ENCODE measurements at regions not wholly inside any gene's neighbourhood (a gene's known extent, or its start where the extent isn't known, plus 50 kb on each side); places are given as distances from the start of the nearest gene placed in this dataset.

- intact Hi-C loops (cut with micrococcal nuclease) = loop anchor here (2.0 kb wide), 1 partner anchor 14 kb away; no protein-coding TSS in a partner anchor
- POLR2A ChIA-PET = no interaction called here
These were observed 191.5 kb downstream of the SNX18 start for GRCh38 chr5:54709096-54709495.

DNA sequence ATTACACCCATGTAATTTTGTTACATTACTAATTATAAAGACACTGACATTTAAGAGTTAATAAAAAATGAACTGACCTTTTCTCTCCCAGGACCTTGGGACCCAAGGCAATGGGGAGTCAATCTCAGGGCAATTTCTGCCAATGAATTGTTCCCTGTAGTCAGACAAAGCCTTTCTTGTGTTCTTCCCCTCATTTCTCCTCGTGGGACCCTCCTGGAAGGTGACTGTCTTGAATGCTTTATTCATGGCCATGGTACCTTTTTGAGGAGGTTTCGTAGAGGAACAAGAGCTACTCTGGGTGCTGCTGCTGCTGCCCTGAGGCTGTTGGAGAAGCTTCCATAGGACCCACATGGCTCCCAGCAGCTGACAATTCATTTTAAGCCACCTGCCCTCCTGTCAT is 190.3 kb downstream of the SNX18 start:
- ChIA-PET CTCF (interaction anchor here (1.1 kb wide), 1 partner anchor 137 kb away, joined by 3 read pairs; no protein-coding TSS in a partner anchor), POLR2A (no interaction called here)
- Mint-ChIP-seq H3K27ac (no peak overlapping the region), H3K4me1 (peaks cover 23% of the 10 kb centered on the region), H3K4me3 (no peak overlapping the region), H3K9me3 (no peaks in the 10 kb centered on the region), H3K36me3 (ENCODE audit: low read depth) (no peaks in the 10 kb centered on the region), H3K27me3 (peaks cover 2% of the 10 kb centered on the region)
- ATAC-seq (ENCODE audit: low read depth) (no peak), DNase-seq (no peak)
- intact Hi-C loops (cut with micrococcal nuclease) = loop anchor here (2.0 kb wide), 1 partner anchor 15 kb away; no protein-coding TSS in a partner anchor
- no peak for TF ChIP-seq CTCF (IDR thresholded peaks at IDR 0.05)

More at GRCh38 chr5:54709096-54709495, 191.5 kb downstream of the SNX18 start:
- H3K27ac Mint-ChIP-seq = no peak overlapping the region
- no peak for DNase-seq
- CTCF ChIA-PET = no interaction called here
- no peaks in the 10 kb centered on the region for H3K9me3 Mint-ChIP-seq
- peaks cover 2% of the 10 kb centered on the region for H3K27me3 Mint-ChIP-seq
- H3K4me1 Mint-ChIP-seq = peaks cover 13% of the 10 kb centered on the region
- no peaks in the 10 kb centered on the region for H3K36me3 Mint-ChIP-seq (ENCODE audit: low read depth)
- no peak for ATAC-seq (ENCODE audit: low read depth)
- no peak for TF ChIP-seq CTCF (IDR thresholded peaks at IDR 0.05)
- H3K4me3 Mint-ChIP-seq = no peak overlapping the region

DNA sequence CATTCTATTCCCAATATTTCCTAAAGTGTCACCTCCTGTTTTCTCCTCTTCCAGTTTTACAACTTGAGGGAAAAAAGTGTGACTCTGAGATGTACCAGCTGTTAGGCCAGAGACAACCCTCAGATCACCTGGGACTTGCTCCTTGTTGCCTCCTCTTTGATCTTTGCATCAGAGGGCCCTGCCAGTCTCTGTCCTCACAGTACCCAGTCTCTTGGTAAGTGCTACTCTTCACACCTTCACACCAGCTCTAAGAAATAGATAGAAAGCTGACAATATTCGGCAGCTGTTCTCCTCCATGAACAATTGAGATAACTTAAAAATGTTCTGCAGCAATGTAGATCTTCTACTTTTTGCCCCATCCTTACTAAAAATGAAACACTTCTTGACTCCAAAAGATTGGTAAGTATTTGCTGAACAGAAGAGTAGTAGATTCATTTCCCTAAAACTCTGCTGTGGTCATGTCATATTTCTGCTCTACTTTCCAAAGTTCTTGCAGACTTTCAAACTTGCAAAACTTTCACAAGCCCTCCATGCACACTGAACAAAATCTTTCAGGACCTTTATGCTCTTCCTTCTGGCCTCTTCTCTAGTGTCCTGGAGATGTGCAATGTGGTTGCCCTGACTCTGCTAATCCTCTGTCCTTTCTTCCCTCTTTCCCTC is 188.6 kb downstream of the SNX18 start:
- Mint-ChIP-seq H3K27ac (peak overlapping the region; percentile 54), H3K4me1 (peaks cover 30% of the 10 kb centered on the region), H3K27me3 (peaks cover 2% of the 10 kb centered on the region), H3K4me3 (no peak overlapping the region), H3K9me3 (no peaks in the 10 kb centered on the region), H3K36me3 (ENCODE audit: low read depth) (no peaks in the 10 kb centered on the region)
- no peak for TF ChIP-seq CTCF (IDR thresholded peaks at IDR 0.05)
- intact Hi-C loops (cut with micrococcal nuclease) = no loop called here
- ChIA-PET CTCF (no interaction called here), POLR2A (no interaction called here)
- ATAC-seq (ENCODE audit: low read depth) = no peak
- no peak for DNase-seq

GRCh38 chr5:54704825-54705224 is 187.3 kb downstream of the SNX18 start:
- peaks cover 2% of the 10 kb centered on the region for H3K27me3 Mint-ChIP-seq
- intact Hi-C loops (cut with micrococcal nuclease) = no loop called here
- TF ChIP-seq CTCF (IDR thresholded peaks at IDR 0.05) = no peak

DNA sequence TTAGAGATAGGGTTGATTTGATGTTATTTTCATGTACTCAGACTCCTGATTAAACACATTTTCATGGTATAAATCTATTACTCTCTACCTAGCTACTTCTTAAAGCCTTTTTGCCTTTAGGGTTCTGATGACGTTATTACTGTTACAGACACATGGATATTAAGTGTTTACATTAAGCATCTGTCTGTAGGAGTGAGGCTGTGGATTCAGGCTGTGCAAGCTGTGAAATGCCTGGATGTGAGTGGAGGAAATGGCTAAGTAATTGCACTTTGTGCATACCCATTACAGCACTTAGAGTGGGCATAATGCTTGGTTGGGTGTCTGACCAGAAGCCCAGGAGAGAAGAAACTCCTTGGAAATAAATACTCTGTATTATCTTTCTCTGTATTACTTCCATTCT is 186.8 kb downstream of the SNX18 start:
- Mint-ChIP-seq H3K4me1 (peaks cover 30% of the 10 kb centered on the region), H3K27ac (no peak overlapping the region), H3K4me3 (no peak overlapping the region), H3K36me3 (ENCODE audit: low read depth) (no peaks in the 10 kb centered on the region), H3K27me3 (peaks cover 2% of the 10 kb centered on the region), H3K9me3 (no peaks in the 10 kb centered on the region)
- intact Hi-C loops (cut with micrococcal nuclease) = no loop called here
- ChIA-PET CTCF (no interaction called here), POLR2A (no interaction called here)
- TF ChIP-seq CTCF (IDR thresholded peaks at IDR 0.05) = no peak
- ATAC-seq (ENCODE audit: low read depth) = no peak
- no peak for DNase-seq

More at GRCh38 chr5:54704825-54705224, 187.3 kb downstream of the SNX18 start:
- no peak for ATAC-seq (ENCODE audit: low read depth)
- Mint-ChIP-seq H3K4me1 (peaks cover 30% of the 10 kb centered on the region), H3K4me3 (no peak overlapping the region), H3K27ac (no peak overlapping the region), H3K36me3 (ENCODE audit: low read depth) (no peaks in the 10 kb centered on the region), H3K9me3 (no peaks in the 10 kb centered on the region)
- POLR2A ChIA-PET = no interaction called here
- no peak for DNase-seq
- CTCF ChIA-PET = no interaction called here

Data from activated B cell treated with CpG ODN at 0.5 μM for 24 hours (primary cell).